Neural cell (in vitro differentiated cells): ENCODE measurements at regions not wholly inside any gene's neighbourhood (a gene's known extent, or its start where the extent isn't known, plus 50 kb on each side); places are given as distances from the start of the nearest gene placed in this dataset.

ENCODE experiments used
- CTCF ChIP-seq: fragments of 450-650 bp; IDR thresholded peaks from 2 replicates; pipeline ENCODE4 v1.5.1; 2014; ENCODE audit warnings: antibody characterized with exemption, mild to moderate bottlenecking, moderate library complexity; ENCODE audit not compliant: poor library complexity, severe bottlenecking
- EP300 ChIP-seq: fragments of 450-650 bp; conservative IDR thresholded peaks from 2 replicates; pipeline ENCODE4 v1.6.1; 2014; ENCODE audit warnings: antibody characterized with exemption, mild to moderate bottlenecking, moderate library complexity; ENCODE audit not compliant: poor library complexity, severe bottlenecking
- EZH2 ChIP-seq: fragments of 200-600, 300-800 bp; shearing (Covaris generic), sonication (generic); IDR thresholded peaks from 2 replicates; pipeline ENCODE4 v1.6.1; 2014; ENCODE audit warnings: antibody characterized with exemption, low read length, borderline replicate concordance, mild to moderate bottlenecking; ENCODE audit not compliant: insufficient read depth, poor library complexity, severe bottlenecking
- RAD21 ChIP-seq: fragments of 450-650 bp; conservative IDR thresholded peaks from 2 replicates; pipeline ENCODE4 v1.6.1; 2014; ENCODE audit warnings: antibody characterized with exemption, mild to moderate bottlenecking, moderate library complexity
- REST ChIP-seq: IDR thresholded peaks from 2 replicates; pipeline ENCODE4 v1.6.1; 2012; ENCODE audit warnings: borderline replicate concordance

- no peak for TF ChIP-seq REST
- TF ChIP-seq CTCF, result no peak
- TF ChIP-seq EZH2, result no peak
- no peak for TF ChIP-seq EP300
- TF ChIP-seq RAD21, result no peak
Measured at GRCh38 chrX:20479048-20479447, 212.3 kb upstream of the RPS6KA3 start.
